ENCODE measurements at regions not wholly inside any gene's neighbourhood (a gene's known extent, or its start where the extent isn't known, plus 50 kb on each side); places are given as distances from the start of the nearest gene placed in this dataset.

DNA sequence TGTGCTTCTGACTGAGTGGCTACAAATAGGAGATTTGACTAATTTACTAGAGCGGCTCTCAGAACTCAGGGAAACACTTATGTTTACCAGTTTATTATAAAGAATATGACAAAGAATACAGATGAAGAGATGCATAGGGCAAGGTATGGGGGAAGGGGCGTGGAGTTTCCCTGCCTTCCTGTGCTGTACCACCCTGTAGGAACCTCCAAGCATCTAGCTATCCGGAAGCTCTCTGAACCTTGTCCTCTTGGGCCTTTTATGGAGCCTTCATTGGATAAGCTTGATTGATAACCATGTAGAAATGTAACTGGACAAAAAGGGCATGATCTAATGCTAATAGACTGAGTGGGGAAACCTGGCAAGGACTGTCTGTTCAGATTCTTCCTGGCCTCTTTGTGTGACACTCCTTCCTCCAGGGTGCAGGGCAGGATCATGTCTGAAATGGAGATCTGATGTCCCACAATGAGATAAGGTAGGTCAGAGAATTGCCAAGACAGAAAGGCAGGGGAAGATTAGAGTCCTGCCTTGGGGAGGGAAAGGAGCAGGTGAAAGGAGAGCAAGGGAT, 101.8 kb upstream of the NPAS2 start:
- Histone ChIP-seq H3K14ac (ENCODE audit: low read length) (no peak overlapping the region), H2BK5ac (ENCODE audit: low read length) (no peak overlapping the region), H2AK5ac (ENCODE audit: low read depth, low read length) (no peak overlapping the region), H2BK12ac (ENCODE audit: low read length) (no peak overlapping the region), H2BK120ac (ENCODE audit: low read depth, low read length) (no peak overlapping the region), H3K27ac (replicated peaks; ENCODE audit: low read length) (no peak overlapping the region), H3K9ac (ENCODE audit: low read depth, low read length, poor library complexity) (no peak overlapping the region), H3K18ac (ENCODE audit: low read length) (no peak overlapping the region), H3K4me3 (ENCODE audit: low read length in 2 of 2) (no peak overlapping the region), H3K4me2 (ENCODE audit: insufficient read depth, low read length, poor library complexity, severe bottlenecking) (no peak overlapping the region), H3K9me3 (replicated peaks in 1 of 2; ENCODE audit: control insufficient read depth in 2 of 2, insufficient read depth in 1 of 2, low read depth in 1 of 2, low read length in 2 of 2) (no peaks in the 10 kb centered on the region), H4K91ac (ENCODE audit: low read depth, low read length, poor library complexity) (no peak overlapping the region), H3K36me3 (replicated peaks in 1 of 2; ENCODE audit: control insufficient read depth in 2 of 2, insufficient read depth in 2 of 2, low read length in 2 of 2) (no peaks in the 10 kb centered on the region), H4K8ac (ENCODE audit: low read depth, low read length) (no peak overlapping the region), H3K23ac (ENCODE audit: low read depth, low read length, poor library complexity) (no peak overlapping the region), H3K79me1 (ENCODE audit: low read depth, low read length) (no peaks in the 10 kb centered on the region), H3K4ac (ENCODE audit: low read length) (no peak overlapping the region), H3K4me1 (ENCODE audit: control insufficient read depth in 2 of 2, insufficient read depth in 1 of 2, low read depth in 1 of 2, low read length in 2 of 2) (no peaks in the 10 kb centered on the region), H2BK15ac (ENCODE audit: low read length) (no peak overlapping the region), H2AFZ (ENCODE audit: low read length) (no peak overlapping the region), H3K27me3 (ENCODE audit: control insufficient read depth in 3 of 3, insufficient read depth in 3 of 3, low read depth in 1 of 3, low read length in 3 of 3) (peaks cover 0 to 4% (median 0%) of the 10 kb centered on the region in 3 experiments)
- no peak for DNase-seq (ENCODE audit: low spot score)
- no CpG with 5 or more reads among the region's 3 CpGs for WGBS, 2 donors (ENCODE audit: extremely low coverage in 2 of 2, insufficient read length in 2 of 2, insufficient replicate concordance in 1 of 2)

DNA sequence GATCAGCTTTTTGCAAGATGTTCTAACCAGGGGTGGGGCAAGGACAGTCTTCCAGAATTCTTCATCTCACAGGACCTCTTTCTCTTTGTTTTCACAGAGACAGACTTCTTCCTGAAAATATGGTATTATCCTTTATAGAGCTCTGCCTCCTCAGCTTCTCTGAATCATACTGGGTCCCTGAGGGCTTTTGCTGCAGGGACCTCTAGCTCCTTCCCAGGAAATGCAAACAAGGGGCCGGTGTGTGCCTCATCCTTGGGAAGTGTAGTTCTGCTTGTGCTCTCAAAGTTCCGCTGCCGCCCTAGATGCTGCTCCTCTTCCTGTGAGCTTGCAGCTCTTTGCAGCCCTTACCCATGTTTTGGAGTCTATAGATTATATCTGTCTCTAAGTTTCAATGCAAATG, 99.5 kb upstream of the NPAS2 start:
- no CpG with 5 or more reads among the region's 3 CpGs for WGBS, 2 donors (ENCODE audit: extremely low coverage in 2 of 2, insufficient read length in 2 of 2, insufficient replicate concordance in 1 of 2)
- Histone ChIP-seq H3K18ac (ENCODE audit: low read length) (no peak overlapping the region), H2BK5ac (ENCODE audit: low read length) (no peak overlapping the region), H4K91ac (ENCODE audit: low read depth, low read length, poor library complexity) (no peak overlapping the region), H2AFZ (ENCODE audit: low read length) (no peak overlapping the region), H3K4me1 (ENCODE audit: control insufficient read depth in 2 of 2, insufficient read depth in 1 of 2, low read depth in 1 of 2, low read length in 2 of 2) (no peaks in the 10 kb centered on the region), H3K79me1 (ENCODE audit: low read depth, low read length) (no peaks in the 10 kb centered on the region), H3K9ac (ENCODE audit: low read depth, low read length, poor library complexity) (no peak overlapping the region), H3K4me3 (ENCODE audit: low read length in 2 of 2) (no peak overlapping the region), H2AK5ac (ENCODE audit: low read depth, low read length) (no peak overlapping the region), H3K9me3 (replicated peaks in 1 of 2; ENCODE audit: control insufficient read depth in 2 of 2, insufficient read depth in 1 of 2, low read depth in 1 of 2, low read length in 2 of 2) (no peaks in the 10 kb centered on the region), H3K27me3 (ENCODE audit: control insufficient read depth in 3 of 3, insufficient read depth in 3 of 3, low read depth in 1 of 3, low read length in 3 of 3) (peaks cover 0 to 4% (median 0%) of the 10 kb centered on the region in 3 experiments), H3K4ac (ENCODE audit: low read length) (no peak overlapping the region), H2BK120ac (ENCODE audit: low read depth, low read length) (no peak overlapping the region), H3K23ac (ENCODE audit: low read depth, low read length, poor library complexity) (no peak overlapping the region), H4K8ac (ENCODE audit: low read depth, low read length) (no peak overlapping the region), H3K4me2 (ENCODE audit: insufficient read depth, low read length, poor library complexity, severe bottlenecking) (no peak overlapping the region), H3K36me3 (replicated peaks in 1 of 2; ENCODE audit: control insufficient read depth in 2 of 2, insufficient read depth in 2 of 2, low read length in 2 of 2) (no peaks in the 10 kb centered on the region), H2BK15ac (ENCODE audit: low read length) (no peak overlapping the region), H3K14ac (ENCODE audit: low read length) (no peak overlapping the region), H3K27ac (replicated peaks; ENCODE audit: low read length) (no peak overlapping the region), H2BK12ac (ENCODE audit: low read length) (no peak overlapping the region)
- no peak for DNase-seq (ENCODE audit: low spot score)

DNA sequence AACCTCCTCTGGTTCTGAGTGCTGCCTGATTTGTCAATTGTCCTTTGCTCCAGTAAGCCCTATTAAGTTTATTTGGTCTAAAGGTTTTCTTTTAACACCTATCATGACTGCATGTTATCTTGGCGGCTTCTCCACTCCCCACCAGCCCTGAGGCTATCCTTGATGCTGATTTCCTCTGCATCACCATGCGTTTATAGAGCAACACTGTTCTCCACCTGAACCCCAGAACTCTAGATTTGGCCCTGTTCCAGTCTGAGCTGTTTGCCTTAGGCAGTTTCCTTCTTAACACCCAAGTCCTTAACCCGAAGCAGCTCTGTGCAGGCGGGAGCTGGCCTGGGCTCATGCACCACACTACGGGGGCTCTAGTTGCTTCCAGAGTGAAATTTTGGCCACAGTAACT, 98.2 kb upstream of the NPAS2 start:
- Histone ChIP-seq H3K4me1 (ENCODE audit: control insufficient read depth in 2 of 2, insufficient read depth in 1 of 2, low read depth in 1 of 2, low read length in 2 of 2) (no peaks in the 10 kb centered on the region), H3K14ac (ENCODE audit: low read length) (peak overlapping the region; percentile 40), H3K36me3 (replicated peaks in 1 of 2; ENCODE audit: control insufficient read depth in 2 of 2, insufficient read depth in 2 of 2, low read length in 2 of 2) (no peaks in the 10 kb centered on the region), H3K27me3 (ENCODE audit: control insufficient read depth in 3 of 3, insufficient read depth in 3 of 3, low read depth in 1 of 3, low read length in 3 of 3) (peaks cover 0 to 2% (median 0%) of the 10 kb centered on the region in 3 experiments), H2BK120ac (ENCODE audit: low read depth, low read length) (no peak overlapping the region), H3K4me3 (ENCODE audit: low read length in 2 of 2) (no peak overlapping the region), H2BK12ac (ENCODE audit: low read length) (no peak overlapping the region), H2AFZ (ENCODE audit: low read length) (no peak overlapping the region), H3K79me1 (ENCODE audit: low read depth, low read length) (no peaks in the 10 kb centered on the region), H4K8ac (ENCODE audit: low read depth, low read length) (no peak overlapping the region), H3K27ac (replicated peaks; ENCODE audit: low read length) (no peak overlapping the region), H2BK5ac (ENCODE audit: low read length) (no peak overlapping the region), H2AK5ac (ENCODE audit: low read depth, low read length) (peak overlapping the region; percentile 65), H3K18ac (ENCODE audit: low read length) (peak overlapping the region; percentile 13), H3K9me3 (replicated peaks in 1 of 2; ENCODE audit: control insufficient read depth in 2 of 2, insufficient read depth in 1 of 2, low read depth in 1 of 2, low read length in 2 of 2) (no peaks in the 10 kb centered on the region), H3K4ac (ENCODE audit: low read length) (no peak overlapping the region), H3K23ac (ENCODE audit: low read depth, low read length, poor library complexity) (no peak overlapping the region), H2BK15ac (ENCODE audit: low read length) (no peak overlapping the region), H3K9ac (ENCODE audit: low read depth, low read length, poor library complexity) (no peak overlapping the region), H3K4me2 (ENCODE audit: insufficient read depth, low read length, poor library complexity, severe bottlenecking) (no peak overlapping the region), H4K91ac (ENCODE audit: low read depth, low read length, poor library complexity) (no peak overlapping the region)
- no peak for DNase-seq (ENCODE audit: low spot score)
- no CpG with 5 or more reads among the region's 5 CpGs for WGBS, 2 donors (ENCODE audit: extremely low coverage in 2 of 2, insufficient read length in 2 of 2, insufficient replicate concordance in 1 of 2)

GRCh38 chr2:100722125-100722524, 97.8 kb upstream of the NPAS2 start:
- no peak overlapping the region for H4K91ac ChIP-seq (ENCODE audit: low read depth, low read length, poor library complexity)
- WGBS, 2 donors (ENCODE audit: extremely low coverage in 2 of 2, insufficient read length in 2 of 2, insufficient replicate concordance in 1 of 2): no CpG with 5 or more reads among the region's 3 CpGs
- no peak overlapping the region for H2BK5ac ChIP-seq (ENCODE audit: low read length)
- no peaks in the 10 kb centered on the region for H3K9me3 ChIP-seq (replicated peaks in 1 of 2; ENCODE audit: control insufficient read depth in 2 of 2, insufficient read depth in 1 of 2, low read depth in 1 of 2, low read length in 2 of 2)
- no peaks in the 10 kb centered on the region for H3K4me1 ChIP-seq (ENCODE audit: control insufficient read depth in 2 of 2, insufficient read depth in 1 of 2, low read depth in 1 of 2, low read length in 2 of 2)
- no peaks in the 10 kb centered on the region for H3K79me1 ChIP-seq (ENCODE audit: low read depth, low read length)
- H4K8ac ChIP-seq (ENCODE audit: low read depth, low read length): no peak overlapping the region
- H3K4ac ChIP-seq (ENCODE audit: low read length): no peak overlapping the region
- H2BK15ac ChIP-seq (ENCODE audit: low read length): no peak overlapping the region
- DNase-seq (ENCODE audit: low spot score): no peak
- H3K36me3 ChIP-seq (replicated peaks in 1 of 2; ENCODE audit: control insufficient read depth in 2 of 2, insufficient read depth in 2 of 2, low read length in 2 of 2): no peaks in the 10 kb centered on the region
- no peak overlapping the region for H2AFZ ChIP-seq (ENCODE audit: low read length)
- peak overlapping the region; percentile 65 for H2AK5ac ChIP-seq (ENCODE audit: low read depth, low read length)
- no peak overlapping the region for H3K9ac ChIP-seq (ENCODE audit: low read depth, low read length, poor library complexity)
- peak overlapping the region; percentile 40 for H3K14ac ChIP-seq (ENCODE audit: low read length)
- peak overlapping the region; percentile 13 for H3K18ac ChIP-seq (ENCODE audit: low read length)
- H3K4me2 ChIP-seq (ENCODE audit: insufficient read depth, low read length, poor library complexity, severe bottlenecking): no peak overlapping the region
- H3K23ac ChIP-seq (ENCODE audit: low read depth, low read length, poor library complexity): no peak overlapping the region
- no peak overlapping the region for H2BK12ac ChIP-seq (ENCODE audit: low read length)
- H2BK120ac ChIP-seq (ENCODE audit: low read depth, low read length): no peak overlapping the region
- no peak overlapping the region for H3K27ac ChIP-seq (replicated peaks; ENCODE audit: low read length)
- H3K27me3 ChIP-seq (ENCODE audit: control insufficient read depth in 3 of 3, insufficient read depth in 3 of 3, low read depth in 1 of 3, low read length in 3 of 3): peaks cover 0 to 2% (median 0%) of the 10 kb centered on the region in 3 experiments
- no peak overlapping the region for H3K4me3 ChIP-seq (ENCODE audit: low read length in 2 of 2)

Data from neuronal stem cell (in vitro differentiated cells).